GM12891 (cell line): ENCODE measurements at regions not wholly inside any gene's neighbourhood (a gene's known extent, or its start where the extent isn't known, plus 50 kb on each side); places are given as distances from the start of the nearest gene placed in this dataset.

Source experiments
- PAX5 ChIP-seq: IDR thresholded peaks from 2 replicates; pipeline ENCODE4 v1.6.1; 2011; ENCODE audit warnings: low read length, moderate library complexity, mild to moderate bottlenecking; ENCODE audit not compliant: insufficient read depth, severe bottlenecking
- POLR2A ChIP-seq: IDR thresholded peaks from 2 replicates; pipeline ENCODE4 v1.6.1; 2011; ENCODE audit warnings: low read depth, low read length, control low read depth
- POLR2AphosphoS5 ChIP-seq: IDR thresholded peaks from 2 replicates; pipeline ENCODE4 v1.6.1; 2011; ENCODE audit warnings: low read depth, low read length, control low read depth
- SPI1 ChIP-seq: IDR thresholded peaks from 2 replicates; pipeline ENCODE4 v1.6.1; 2011; ENCODE audit warnings: low read depth, low read length, control low read depth
- TAF1 ChIP-seq: IDR thresholded peaks from 2 replicates; pipeline ENCODE4 v1.6.1; 2011; ENCODE audit warnings: low read depth, low read length, control low read depth

GRCh38 chr3:5750091-5750490 lies 562.6 kb downstream of the EDEM1 start:
- TF ChIP-seq TAF1 = no peak
- no peak for TF ChIP-seq POLR2A
- no peak for TF ChIP-seq POLR2AphosphoS5
- no peak for TF ChIP-seq PAX5
- TF ChIP-seq SPI1 = no peak
